SK-N-SH treated with all-trans-retinoic acid at 6 μM for 48 hours (cell line): ENCODE measurements at regions not wholly inside any gene's neighbourhood (a gene's known extent, or its start where the extent isn't known, plus 50 kb on each side); places are given as distances from the start of the nearest gene placed in this dataset.

ENCODE experiments used
- ATAC-seq: fragments of 200-7000 bp; cut with Tn5 transposase; 3 replicates; pipeline ENCODE4 v1.9.1; 2020; ENCODE audit warnings: mild to moderate bottlenecking, moderate library complexity
- ARNTL ChIP-seq: fragments of 450-650 bp; formaldehyde crosslinking; IDR thresholded peaks from 2 replicates; pipeline ENCODE4 v1.5.0; 2020; ENCODE audit warnings: low read depth, mild to moderate bottlenecking, moderate library complexity, borderline replicate concordance
- BACH2 ChIP-seq: fragments of 250-450 bp; sonication (Bioruptor Pico); IDR thresholded peaks from 2 replicates; pipeline ENCODE4 v1.9.0; 2021; ENCODE audit warnings: mild to moderate bottlenecking, borderline replicate concordance
- CSDC2 ChIP-seq: fragments of 250-450 bp; sonication (Bioruptor Pico); IDR thresholded peaks from 2 replicates; pipeline ENCODE4 v1.5.0; 2020; ENCODE audit warnings: mild to moderate bottlenecking, moderate library complexity
- ESRRG ChIP-seq: fragments of 250-450 bp; sonication (Bioruptor Pico); IDR thresholded peaks from 2 replicates; pipeline ENCODE4 v1.6.1; 2021; ENCODE audit warnings: mild to moderate bottlenecking
- ISL1 ChIP-seq: fragments of 250-450 bp; sonication (Bioruptor Pico); IDR thresholded peaks from 2 replicates; pipeline ENCODE4 v2.1.2; 2022; ENCODE audit warnings: mild to moderate bottlenecking, moderate library complexity
- OSR1 ChIP-seq: fragments of 250-450 bp; sonication (Bioruptor Pico); IDR thresholded peaks from 2 replicates; pipeline ENCODE4 v1.8.0; 2022; ENCODE audit warnings: moderate library complexity, mild to moderate bottlenecking, inconsistent platforms
- RARB ChIP-seq: fragments of 250-450 bp; sonication (Bioruptor Pico); IDR thresholded peaks from 2 replicates; pipeline ENCODE4 v1.8.0; 2021; ENCODE audit warnings: mild to moderate bottlenecking, moderate library complexity
- SNAI2 ChIP-seq: fragments of 250-450 bp; sonication (Bioruptor Pico); IDR thresholded peaks from 2 replicates; pipeline ENCODE4 v1.5.0; 2020; ENCODE audit warnings: mild to moderate bottlenecking, moderate library complexity
- TCF4 ChIP-seq: fragments of 250-450 bp; sonication (Bioruptor Pico); IDR thresholded peaks from 2 replicates; pipeline ENCODE4 v1.8.0; 2021; ENCODE audit warnings: mild to moderate bottlenecking, moderate library complexity, borderline replicate concordance
- ZC3H10 ChIP-seq: fragments of 250-450 bp; sonication (Bioruptor Pico); IDR thresholded peaks from 2 replicates; pipeline ENCODE4 v1.5.1; 2021; ENCODE audit warnings: mild to moderate bottlenecking, moderate library complexity
- ZFP3 ChIP-seq: fragments of 250-450 bp; sonication (Bioruptor Pico); IDR thresholded peaks from 2 replicates; pipeline ENCODE4 v1.5.0; 2020; ENCODE audit warnings: mild to moderate bottlenecking, moderate library complexity
- ZFP30 ChIP-seq: fragments of 450-650 bp; formaldehyde crosslinking; IDR thresholded peaks from 2 replicates; pipeline ENCODE4 v1.5.0; 2022; ENCODE audit warnings: mild to moderate bottlenecking, moderate library complexity
- ZNF565 ChIP-seq: fragments of 450-650 bp; formaldehyde crosslinking; conservative IDR thresholded peaks from 2 replicates; pipeline ENCODE4 v1.5.0; 2020; ENCODE audit warnings: low read depth, mild to moderate bottlenecking, moderate library complexity
- ZNF70 ChIP-seq: fragments of 450-650 bp; formaldehyde crosslinking; IDR thresholded peaks from 2 replicates; pipeline ENCODE4 v1.5.0; 2020; ENCODE audit warnings: mild to moderate bottlenecking, moderate library complexity
- TF ChIP-seq, protein P1 (sequence below): fragments of 250-450 bp; sonication (Bioruptor Pico); IDR thresholded peaks from 2 replicates; pipeline ENCODE4 v1.8.0; 2021; ENCODE audit warnings: low read depth, mild to moderate bottlenecking, moderate library complexity, borderline replicate concordance
- TF ChIP-seq, protein P2 (sequence below): fragments of 250-450 bp; sonication (Bioruptor Pico); IDR thresholded peaks from 2 replicates; pipeline ENCODE4 v1.5.1; 2021; ENCODE audit warnings: mild to moderate bottlenecking, moderate library complexity
- TF ChIP-seq, protein P3 (sequence below): fragments of 250-450 bp; sonication (Bioruptor Pico); IDR thresholded peaks from 2 replicates; pipeline ENCODE4 v1.8.0; 2020; ENCODE audit warnings: mild to moderate bottlenecking, moderate library complexity, borderline replicate concordance
- TF ChIP-seq, protein P4 (sequence below): fragments of 250-450 bp; sonication (Bioruptor Pico); IDR thresholded peaks from 2 replicates; pipeline ENCODE4 v1.5.0; 2020; ENCODE audit warnings: mild to moderate bottlenecking, moderate library complexity

DNA sequence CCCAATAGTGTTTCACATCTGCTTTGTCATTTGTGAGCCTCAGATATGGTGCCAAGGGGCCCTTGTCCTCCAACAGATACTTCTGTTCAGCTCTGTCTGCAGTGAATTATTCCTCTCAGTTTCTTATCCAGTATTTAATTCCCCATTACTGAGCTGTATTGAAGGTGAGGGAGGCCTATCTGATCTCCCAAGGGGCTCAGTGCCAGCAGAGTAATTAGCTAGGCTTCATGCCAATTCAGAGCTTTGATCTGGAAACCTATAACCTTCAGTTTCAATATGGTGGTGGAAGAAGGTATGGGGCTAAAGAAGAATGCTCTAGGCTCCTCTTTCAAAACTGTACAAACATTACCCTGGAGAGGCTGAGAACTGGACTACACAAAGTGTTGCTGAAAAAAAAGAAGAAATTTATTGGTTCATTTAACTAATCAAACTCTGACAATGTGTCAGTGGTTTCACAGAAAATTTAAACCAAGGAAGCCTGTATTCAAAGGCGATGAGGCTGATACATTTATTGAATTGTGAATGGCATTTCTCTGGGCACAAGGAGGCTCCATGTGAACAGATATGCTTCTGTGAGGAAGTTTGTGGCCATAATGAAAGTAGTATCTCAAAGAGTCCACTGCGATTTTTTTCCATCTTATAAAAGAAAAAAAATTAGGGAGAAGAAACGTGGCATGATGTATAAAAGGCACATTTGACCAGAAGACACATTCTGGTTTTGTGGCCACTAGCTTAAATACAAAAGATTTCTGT, 397.8 kb downstream of the TLE4 start:
- TF ChIP-seq ISL1 = no peak
- TF ChIP-seq, protein P1, sequence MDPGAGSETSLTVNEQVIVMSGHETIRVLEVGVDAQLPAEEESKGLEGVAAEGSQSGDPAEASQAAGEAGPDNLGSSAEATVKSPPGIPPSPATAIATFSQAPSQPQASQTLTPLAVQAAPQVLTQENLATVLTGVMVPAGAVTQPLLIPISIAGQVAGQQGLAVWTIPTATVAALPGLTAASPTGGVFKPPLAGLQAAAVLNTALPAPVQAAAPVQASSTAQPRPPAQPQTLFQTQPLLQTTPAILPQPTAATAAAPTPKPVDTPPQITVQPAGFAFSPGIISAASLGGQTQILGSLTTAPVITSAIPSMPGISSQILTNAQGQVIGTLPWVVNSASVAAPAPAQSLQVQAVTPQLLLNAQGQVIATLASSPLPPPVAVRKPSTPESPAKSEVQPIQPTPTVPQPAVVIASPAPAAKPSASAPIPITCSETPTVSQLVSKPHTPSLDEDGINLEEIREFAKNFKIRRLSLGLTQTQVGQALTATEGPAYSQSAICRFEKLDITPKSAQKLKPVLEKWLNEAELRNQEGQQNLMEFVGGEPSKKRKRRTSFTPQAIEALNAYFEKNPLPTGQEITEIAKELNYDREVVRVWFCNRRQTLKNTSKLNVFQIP (CRISPR knock-in tag) = no peak
- TF ChIP-seq ESRRG (CRISPR knock-in tag) = no peak
- TF ChIP-seq TCF4 (CRISPR knock-in tag) = no peak
- TF ChIP-seq ZFP30 (CRISPR knock-in tag) = no peak
- TF ChIP-seq ZNF565 (CRISPR knock-in tag) = no peak
- no peak for TF ChIP-seq SNAI2
- no peak for TF ChIP-seq RARB (CRISPR knock-in tag)
- TF ChIP-seq, protein P2, sequence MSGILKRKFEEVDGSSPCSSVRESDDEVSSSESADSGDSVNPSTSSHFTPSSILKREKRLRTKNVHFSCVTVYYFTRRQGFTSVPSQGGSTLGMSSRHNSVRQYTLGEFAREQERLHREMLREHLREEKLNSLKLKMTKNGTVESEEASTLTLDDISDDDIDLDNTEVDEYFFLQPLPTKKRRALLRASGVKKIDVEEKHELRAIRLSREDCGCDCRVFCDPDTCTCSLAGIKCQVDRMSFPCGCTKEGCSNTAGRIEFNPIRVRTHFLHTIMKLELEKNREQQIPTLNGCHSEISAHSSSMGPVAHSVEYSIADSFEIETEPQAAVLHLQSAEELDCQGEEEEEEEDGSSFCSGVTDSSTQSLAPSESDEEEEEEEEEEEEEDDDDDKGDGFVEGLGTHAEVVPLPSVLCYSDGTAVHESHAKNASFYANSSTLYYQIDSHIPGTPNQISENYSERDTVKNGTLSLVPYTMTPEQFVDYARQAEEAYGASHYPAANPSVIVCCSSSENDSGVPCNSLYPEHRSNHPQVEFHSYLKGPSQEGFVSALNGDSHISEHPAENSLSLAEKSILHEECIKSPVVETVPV (CRISPR knock-in tag) = no peak
- TF ChIP-seq, protein P3, sequence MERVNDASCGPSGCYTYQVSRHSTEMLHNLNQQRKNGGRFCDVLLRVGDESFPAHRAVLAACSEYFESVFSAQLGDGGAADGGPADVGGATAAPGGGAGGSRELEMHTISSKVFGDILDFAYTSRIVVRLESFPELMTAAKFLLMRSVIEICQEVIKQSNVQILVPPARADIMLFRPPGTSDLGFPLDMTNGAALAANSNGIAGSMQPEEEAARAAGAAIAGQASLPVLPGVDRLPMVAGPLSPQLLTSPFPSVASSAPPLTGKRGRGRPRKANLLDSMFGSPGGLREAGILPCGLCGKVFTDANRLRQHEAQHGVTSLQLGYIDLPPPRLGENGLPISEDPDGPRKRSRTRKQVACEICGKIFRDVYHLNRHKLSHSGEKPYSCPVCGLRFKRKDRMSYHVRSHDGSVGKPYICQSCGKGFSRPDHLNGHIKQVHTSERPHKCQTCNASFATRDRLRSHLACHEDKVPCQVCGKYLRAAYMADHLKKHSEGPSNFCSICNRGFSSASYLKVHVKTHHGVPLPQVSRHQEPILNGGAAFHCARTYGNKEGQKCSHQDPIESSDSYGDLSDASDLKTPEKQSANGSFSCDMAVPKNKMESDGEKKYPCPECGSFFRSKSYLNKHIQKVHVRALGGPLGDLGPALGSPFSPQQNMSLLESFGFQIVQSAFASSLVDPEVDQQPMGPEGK (CRISPR knock-in tag) = no peak
- no peak for TF ChIP-seq ZFP3 (CRISPR knock-in tag)
- TF ChIP-seq ZNF70 (CRISPR knock-in tag) = no peak
- TF ChIP-seq OSR1 = no peak
- TF ChIP-seq CSDC2 = no peak
- TF ChIP-seq ARNTL (CRISPR knock-in tag) = no peak
- TF ChIP-seq, protein P4, sequence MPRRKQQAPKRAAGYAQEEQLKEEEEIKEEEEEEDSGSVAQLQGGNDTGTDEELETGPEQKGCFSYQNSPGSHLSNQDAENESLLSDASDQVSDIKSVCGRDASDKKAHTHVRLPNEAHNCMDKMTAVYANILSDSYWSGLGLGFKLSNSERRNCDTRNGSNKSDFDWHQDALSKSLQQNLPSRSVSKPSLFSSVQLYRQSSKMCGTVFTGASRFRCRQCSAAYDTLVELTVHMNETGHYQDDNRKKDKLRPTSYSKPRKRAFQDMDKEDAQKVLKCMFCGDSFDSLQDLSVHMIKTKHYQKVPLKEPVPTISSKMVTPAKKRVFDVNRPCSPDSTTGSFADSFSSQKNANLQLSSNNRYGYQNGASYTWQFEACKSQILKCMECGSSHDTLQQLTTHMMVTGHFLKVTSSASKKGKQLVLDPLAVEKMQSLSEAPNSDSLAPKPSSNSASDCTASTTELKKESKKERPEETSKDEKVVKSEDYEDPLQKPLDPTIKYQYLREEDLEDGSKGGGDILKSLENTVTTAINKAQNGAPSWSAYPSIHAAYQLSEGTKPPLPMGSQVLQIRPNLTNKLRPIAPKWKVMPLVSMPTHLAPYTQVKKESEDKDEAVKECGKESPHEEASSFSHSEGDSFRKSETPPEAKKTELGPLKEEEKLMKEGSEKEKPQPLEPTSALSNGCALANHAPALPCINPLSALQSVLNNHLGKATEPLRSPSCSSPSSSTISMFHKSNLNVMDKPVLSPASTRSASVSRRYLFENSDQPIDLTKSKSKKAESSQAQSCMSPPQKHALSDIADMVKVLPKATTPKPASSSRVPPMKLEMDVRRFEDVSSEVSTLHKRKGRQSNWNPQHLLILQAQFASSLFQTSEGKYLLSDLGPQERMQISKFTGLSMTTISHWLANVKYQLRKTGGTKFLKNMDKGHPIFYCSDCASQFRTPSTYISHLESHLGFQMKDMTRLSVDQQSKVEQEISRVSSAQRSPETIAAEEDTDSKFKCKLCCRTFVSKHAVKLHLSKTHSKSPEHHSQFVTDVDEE (CRISPR knock-in tag) = no peak
- no peak for TF ChIP-seq ZC3H10 (CRISPR knock-in tag)
- ATAC-seq = no peak

DNA sequence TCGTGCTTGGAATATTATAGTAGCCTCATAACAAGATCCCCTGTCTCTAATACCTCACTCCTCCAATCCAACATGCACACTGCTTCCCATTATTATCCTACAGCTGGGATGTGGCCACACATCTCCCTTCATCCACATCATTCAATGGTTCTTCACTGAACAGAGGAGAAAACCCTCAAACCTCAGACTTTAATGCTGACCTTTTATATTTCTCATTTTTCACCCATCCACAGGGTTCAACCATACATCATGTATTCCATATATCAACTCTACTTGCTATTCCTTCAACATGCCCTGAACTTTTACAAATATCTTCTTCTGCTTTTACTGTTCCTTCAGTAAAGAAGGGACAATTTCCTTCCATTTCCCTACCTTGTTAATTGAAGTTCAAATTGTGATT, 396.8 kb downstream of the TLE4 start:
- ATAC-seq = no peak
- TF ChIP-seq ZNF565 (CRISPR knock-in tag) = no peak
- no peak for TF ChIP-seq ZFP3 (CRISPR knock-in tag)

DNA sequence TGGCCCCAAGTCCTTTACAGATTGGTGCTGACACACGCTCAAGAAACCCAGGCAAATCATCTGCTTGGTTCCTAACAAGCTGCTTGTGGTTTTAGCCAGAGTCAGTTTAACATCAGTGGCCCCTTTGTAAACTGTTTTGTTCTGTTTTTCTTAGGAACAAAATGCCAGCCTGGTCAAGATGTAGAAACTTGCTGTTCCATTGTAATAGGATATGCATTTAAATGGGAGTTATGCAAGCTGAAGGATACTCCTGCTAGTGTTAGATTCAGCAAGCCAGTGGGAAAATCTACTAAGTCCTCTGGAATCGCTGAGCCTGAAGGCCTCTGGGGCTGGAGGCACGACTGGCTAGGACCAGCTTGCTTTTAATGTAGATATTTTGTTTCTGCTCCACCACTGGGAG, 391.1 kb downstream of the TLE4 start:
- no peak for TF ChIP-seq ARNTL (CRISPR knock-in tag)
- TF ChIP-seq BACH2 = no peak
- TF ChIP-seq, protein P4 (CRISPR knock-in tag) = no peak
- no peak for TF ChIP-seq ZC3H10 (CRISPR knock-in tag)
- TF ChIP-seq ZNF70 (CRISPR knock-in tag) = no peak
- TF ChIP-seq, protein P3 (CRISPR knock-in tag) = no peak
- no peak for TF ChIP-seq ESRRG (CRISPR knock-in tag)
- ATAC-seq = no peak
